ENCODE measurements at regions not wholly inside any gene's neighbourhood (a gene's known extent, or its start where the extent isn't known, plus 50 kb on each side); places are given as distances from the start of the nearest gene placed in this dataset.

DNA sequence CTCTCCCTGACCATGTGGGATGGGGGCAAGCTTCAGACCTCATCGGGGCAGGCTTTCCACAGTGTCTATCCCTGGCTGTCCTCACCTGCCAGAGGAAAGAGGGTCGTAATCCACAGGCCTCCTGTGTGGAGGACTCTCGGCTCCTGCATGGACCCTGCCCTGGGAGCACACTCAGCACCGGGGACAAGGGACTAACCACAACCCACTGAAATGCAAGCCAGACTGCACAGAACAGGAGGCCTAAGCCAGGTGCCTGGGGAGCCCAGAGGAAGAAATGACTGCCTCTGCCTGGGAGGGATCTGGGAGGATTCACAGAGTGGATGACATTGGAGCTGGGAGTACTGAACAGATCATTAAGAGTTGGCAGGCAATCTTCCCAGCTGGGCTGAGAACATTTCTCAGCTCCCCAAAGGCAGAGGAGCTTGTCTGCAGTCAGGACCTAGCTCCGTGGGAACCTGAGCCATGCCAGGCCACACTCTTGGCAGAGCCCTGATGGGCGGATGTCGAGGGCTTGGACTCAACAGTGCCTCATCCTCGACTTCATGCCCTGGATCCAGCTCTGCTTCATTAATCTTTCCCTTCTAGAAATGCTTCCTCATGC, 213.4 kb downstream of the USP6NL start:
- TF ChIP-seq, protein P1, sequence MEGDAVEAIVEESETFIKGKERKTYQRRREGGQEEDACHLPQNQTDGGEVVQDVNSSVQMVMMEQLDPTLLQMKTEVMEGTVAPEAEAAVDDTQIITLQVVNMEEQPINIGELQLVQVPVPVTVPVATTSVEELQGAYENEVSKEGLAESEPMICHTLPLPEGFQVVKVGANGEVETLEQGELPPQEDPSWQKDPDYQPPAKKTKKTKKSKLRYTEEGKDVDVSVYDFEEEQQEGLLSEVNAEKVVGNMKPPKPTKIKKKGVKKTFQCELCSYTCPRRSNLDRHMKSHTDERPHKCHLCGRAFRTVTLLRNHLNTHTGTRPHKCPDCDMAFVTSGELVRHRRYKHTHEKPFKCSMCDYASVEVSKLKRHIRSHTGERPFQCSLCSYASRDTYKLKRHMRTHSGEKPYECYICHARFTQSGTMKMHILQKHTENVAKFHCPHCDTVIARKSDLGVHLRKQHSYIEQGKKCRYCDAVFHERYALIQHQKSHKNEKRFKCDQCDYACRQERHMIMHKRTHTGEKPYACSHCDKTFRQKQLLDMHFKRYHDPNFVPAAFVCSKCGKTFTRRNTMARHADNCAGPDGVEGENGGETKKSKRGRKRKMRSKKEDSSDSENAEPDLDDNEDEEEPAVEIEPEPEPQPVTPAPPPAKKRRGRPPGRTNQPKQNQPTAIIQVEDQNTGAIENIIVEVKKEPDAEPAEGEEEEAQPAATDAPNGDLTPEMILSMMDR (IDR thresholded peaks at IDR 0.05 in 4 of 5, conservative IDR thresholded peaks at IDR 0.05 in 1 of 5) = no peak
- TF ChIP-seq POLR2A (IDR thresholded peaks at IDR 0.05) = no peak
